H9 (cell line): ENCODE measurements at regions not wholly inside any gene's neighbourhood (a gene's known extent, or its start where the extent isn't known, plus 50 kb on each side); places are given as distances from the start of the nearest gene placed in this dataset.

Experiments used
- DNase-seq: peaks from one replicate; pipeline ENCODE4 v3.0.0-alpha.2; 2017
- H2AFZ ChIP-seq: one replicate; pipeline ENCODE4 v1.6.1; 2013; ENCODE audit warnings: mild to moderate bottlenecking, low read length, control low read depth, moderate library complexity
- H2AK5ac ChIP-seq: 2 replicates; pipeline ENCODE4 v1.6.1; 2013; ENCODE audit warnings: low read length, control low read depth, mixed read lengths; ENCODE audit not compliant: insufficient read length
- H2BK120ac ChIP-seq: one replicate; pipeline ENCODE4 v1.6.1; 2013; ENCODE audit warnings: low read depth, mild to moderate bottlenecking, low read length, control low read depth, inconsistent platforms; ENCODE audit not compliant: poor library complexity, severe bottlenecking
- H2BK12ac ChIP-seq: 2 replicates; pipeline ENCODE4 v1.6.1; 2013; ENCODE audit warnings: low read length, control low read depth, mixed read lengths, low read depth; ENCODE audit not compliant: insufficient read length
- H2BK15ac ChIP-seq: 2 replicates; pipeline ENCODE4 v1.6.1; 2013; ENCODE audit warnings: low read depth, low read length, control low read depth
- H2BK20ac ChIP-seq: one replicate; pipeline ENCODE4 v1.6.1; 2013; ENCODE audit warnings: low read depth, mild to moderate bottlenecking, low read length, control low read depth, inconsistent platforms; ENCODE audit not compliant: poor library complexity, severe bottlenecking
- H2BK5ac ChIP-seq: 2 replicates; pipeline ENCODE4 v1.6.1; 2013; ENCODE audit warnings: low read length, control low read depth, mixed read lengths; ENCODE audit not compliant: insufficient read length
- H3K14ac ChIP-seq: 2 replicates; pipeline ENCODE4 v1.6.1; 2013; ENCODE audit warnings: low read length, control low read depth; ENCODE audit not compliant: insufficient read depth
- H3K18ac ChIP-seq: 2 replicates; pipeline ENCODE4 v1.6.1; 2013; ENCODE audit warnings: low read depth, mild to moderate bottlenecking, mixed read lengths, low read length, control low read depth; ENCODE audit not compliant: insufficient read length
- H3K23ac ChIP-seq: 2 replicates; pipeline ENCODE4 v1.6.1; 2013; ENCODE audit warnings: low read length, control low read depth, mixed read lengths, low read depth; ENCODE audit not compliant: insufficient read length
- H3K23me2 ChIP-seq: 2 replicates; pipeline ENCODE4 v1.6.1; 2013; ENCODE audit warnings: low read depth, mild to moderate bottlenecking, mixed read lengths, low read length, control low read depth; ENCODE audit not compliant: insufficient read length, poor library complexity, severe bottlenecking
- H3K27ac ChIP-seq: 2 replicates; pipeline ENCODE4 v1.5.1; 2013; ENCODE audit warnings: low read length, control low read depth, mixed read lengths, low read depth; ENCODE audit not compliant: insufficient read length
- H3K27me3 ChIP-seq: 2 replicates; pipeline ENCODE4 v1.6.1; 2013; ENCODE audit warnings: low read length, control low read depth, inconsistent platforms; ENCODE audit not compliant: insufficient read depth
- H3K4ac ChIP-seq: 2 replicates; pipeline ENCODE4 v1.6.1; 2013; ENCODE audit warnings: low read depth, mild to moderate bottlenecking, control low read depth, inconsistent platforms, low read length, moderate library complexity
- H3K4me1 ChIP-seq: 2 replicates; pipeline ENCODE4 v1.6.1; 2013; ENCODE audit warnings: low read length, control low read depth, inconsistent platforms; ENCODE audit not compliant: insufficient read depth
- H3K4me2 ChIP-seq: 2 replicates; pipeline ENCODE4 v1.6.1; 2013; ENCODE audit warnings: low read length, control low read depth, mixed read lengths; ENCODE audit not compliant: insufficient read length, insufficient read depth
- H3K56ac ChIP-seq: 2 replicates; pipeline ENCODE4 v1.6.1; 2013; ENCODE audit warnings: low read depth, mild to moderate bottlenecking, mixed read lengths, low read length, control low read depth; ENCODE audit not compliant: insufficient read length
- H3K79me1 ChIP-seq: 2 replicates; pipeline ENCODE4 v1.6.1; 2013; ENCODE audit warnings: low read depth, mild to moderate bottlenecking, moderate library complexity, low read length, control low read depth, inconsistent platforms; ENCODE audit not compliant: insufficient read depth, poor library complexity, severe bottlenecking
- H3K79me2 ChIP-seq: 2 replicates; pipeline ENCODE4 v1.6.1; 2013; ENCODE audit warnings: low read length, control low read depth, inconsistent platforms; ENCODE audit not compliant: insufficient read depth
- H3K9ac ChIP-seq: 2 replicates; pipeline ENCODE4 v1.6.1; 2013; ENCODE audit warnings: low read length, control low read depth, mixed read lengths; ENCODE audit not compliant: insufficient read length; ENCODE audit errors: extremely low read depth
- H3K9me3 ChIP-seq: one replicate; pipeline ENCODE4 v1.6.1; 2013; ENCODE audit warnings: low read depth, low read length, inconsistent platforms; ENCODE audit not compliant: control insufficient read depth
- H3T11ph ChIP-seq: one replicate; pipeline ENCODE4 v1.6.1; 2013; ENCODE audit warnings: mild to moderate bottlenecking, low read length, control low read depth, inconsistent platforms
- H4K20me1 ChIP-seq: one replicate; pipeline ENCODE4 v1.6.1; 2013; ENCODE audit not compliant: control insufficient read depth, insufficient read length, insufficient read depth
- H4K5ac ChIP-seq: 2 replicates; pipeline ENCODE4 v1.6.1; 2013; ENCODE audit warnings: low read depth, mild to moderate bottlenecking, mixed read lengths, low read length, control low read depth; ENCODE audit not compliant: insufficient read length
- H4K8ac ChIP-seq: replicated peaks from 2 replicates; pipeline ENCODE4 v1.6.1; 2013; ENCODE audit warnings: low read length, control low read depth, mixed read lengths, low read depth; ENCODE audit not compliant: insufficient read length
- H4K91ac ChIP-seq: 2 replicates; pipeline ENCODE4 v1.6.1; 2013; ENCODE audit warnings: low read depth, mild to moderate bottlenecking, moderate library complexity, mixed read lengths, low read length, control low read depth; ENCODE audit not compliant: insufficient read length
- H3K27ac Mint-ChIP-seq, 3 experiments: 2 replicates in 2 of 3; 3 replicates in 1 of 3; pipeline ENCODE4 v1.8.0; 2020 to 2021; ENCODE audit warnings: mixed read lengths in 3 of 3, mild to moderate bottlenecking in 1 of 3, moderate library complexity in 1 of 3
- H3K27me3 Mint-ChIP-seq: 2 replicates; pipeline ENCODE4 v1.8.0; 2021; ENCODE audit warnings: low read depth, mild to moderate bottlenecking, moderate library complexity, mixed read lengths
- H3K36me3 Mint-ChIP-seq, 3 experiments: 2 replicates in 2 of 3; 3 replicates in 1 of 3; pipeline ENCODE4 v1.8.0; 2020 to 2021; ENCODE audit warnings: low read depth in 3 of 3, mixed read lengths in 3 of 3; ENCODE audit not compliant: insufficient read depth in 1 of 3
- H3K4me1 Mint-ChIP-seq, 2 experiments: 2 replicates each; pipeline ENCODE4 v1.8.0; 2020; ENCODE audit warnings: mixed read lengths in 2 of 2
- H3K4me3 Mint-ChIP-seq, 2 experiments: 2 replicates in 1 of 2; 3 replicates in 1 of 2; pipeline ENCODE4 v1.8.0; 2020 to 2021; ENCODE audit warnings: mild to moderate bottlenecking in 2 of 2, mixed read lengths in 2 of 2, moderate library complexity in 1 of 2
- H3K9me3 Mint-ChIP-seq, 2 experiments: 2 replicates in 1 of 2; 3 replicates in 1 of 2; pipeline ENCODE4 v1.8.0; 2020; ENCODE audit warnings: mild to moderate bottlenecking in 2 of 2, mixed read lengths in 2 of 2, moderate library complexity in 1 of 2
- WGBS: extraction: QIAGEN DNeasy Blood & Tissue Kit; methylation state at CpG from one replicate; pipeline ENCODE4 v1.1.7; 2013; ENCODE audit warnings: missing lambda C conversion rate, low lambda C conversion rate, mixed read lengths; ENCODE audit not compliant: insufficient read length; ENCODE audit errors: extremely low coverage; 5-methylcytosine and 5-hydroxymethylcytosine counted together
- TF ChIP-seq, protein P1 (sequence below): fragments of 200-600 bp; sonication (generic); conservative IDR thresholded peaks from 3 replicates; pipeline ENCODE4 v1.8.0; 2021; ENCODE audit warnings: antibody characterized with exemption, mild to moderate bottlenecking

DNA sequence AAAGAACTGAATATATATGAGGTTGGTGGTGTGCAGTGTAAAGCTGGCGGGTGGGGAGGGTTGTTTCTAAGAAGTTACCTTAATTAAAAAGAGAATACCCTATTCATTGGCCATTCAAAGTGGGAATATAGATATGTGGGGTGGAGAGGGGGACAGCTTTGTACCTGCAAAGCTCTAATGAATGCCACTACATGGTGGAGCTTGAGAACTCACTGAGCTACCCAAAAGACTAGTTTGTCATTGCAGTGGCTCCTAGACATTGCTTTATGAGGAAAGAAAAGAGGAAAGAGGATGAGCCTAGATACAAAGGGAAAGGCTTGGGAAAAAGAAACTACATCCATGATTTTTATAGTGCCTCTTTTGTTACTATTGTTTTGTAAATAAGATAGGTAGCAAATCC, 209.9 kb upstream of the SPRY1 start:
- TF ChIP-seq, protein P1, sequence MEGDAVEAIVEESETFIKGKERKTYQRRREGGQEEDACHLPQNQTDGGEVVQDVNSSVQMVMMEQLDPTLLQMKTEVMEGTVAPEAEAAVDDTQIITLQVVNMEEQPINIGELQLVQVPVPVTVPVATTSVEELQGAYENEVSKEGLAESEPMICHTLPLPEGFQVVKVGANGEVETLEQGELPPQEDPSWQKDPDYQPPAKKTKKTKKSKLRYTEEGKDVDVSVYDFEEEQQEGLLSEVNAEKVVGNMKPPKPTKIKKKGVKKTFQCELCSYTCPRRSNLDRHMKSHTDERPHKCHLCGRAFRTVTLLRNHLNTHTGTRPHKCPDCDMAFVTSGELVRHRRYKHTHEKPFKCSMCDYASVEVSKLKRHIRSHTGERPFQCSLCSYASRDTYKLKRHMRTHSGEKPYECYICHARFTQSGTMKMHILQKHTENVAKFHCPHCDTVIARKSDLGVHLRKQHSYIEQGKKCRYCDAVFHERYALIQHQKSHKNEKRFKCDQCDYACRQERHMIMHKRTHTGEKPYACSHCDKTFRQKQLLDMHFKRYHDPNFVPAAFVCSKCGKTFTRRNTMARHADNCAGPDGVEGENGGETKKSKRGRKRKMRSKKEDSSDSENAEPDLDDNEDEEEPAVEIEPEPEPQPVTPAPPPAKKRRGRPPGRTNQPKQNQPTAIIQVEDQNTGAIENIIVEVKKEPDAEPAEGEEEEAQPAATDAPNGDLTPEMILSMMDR: no peak
- no peak overlapping the region for H4K5ac ChIP-seq
- H3K4me1 Mint-ChIP-seq: peaks cover 9 to 10% of the 10 kb centered on the region in 2 experiments
- H3K36me3 Mint-ChIP-seq: no peaks in the 10 kb centered on the region
- H3K56ac ChIP-seq: no peak overlapping the region
- WGBS: no CpG with 5 or more reads among the region's 1 CpG
- H3K27me3 Mint-ChIP-seq: no peaks in the 10 kb centered on the region
- no peak overlapping the region for H4K8ac ChIP-seq
- H3K4ac ChIP-seq: no peak overlapping the region
- no peak overlapping the region for H2BK120ac ChIP-seq
- peak overlapping the region in 1 of 3 experiments; percentile 75; a peak in 3 of 7 replicates for H3K27ac Mint-ChIP-seq
- no peak overlapping the region for H3K23ac ChIP-seq
- no peak overlapping the region for H2BK12ac ChIP-seq
- H4K91ac ChIP-seq: no peak overlapping the region
- H3K9ac ChIP-seq: no peak overlapping the region
- no peak overlapping the region for H3K27ac ChIP-seq
- H3K79me2 ChIP-seq: no peaks in the 10 kb centered on the region
- H3K4me1 ChIP-seq: 0 out of 2 replicates have a peak, but pooled peaks cover 2% of the 10 kb centered on the region
- no peak overlapping the region for H3K4me3 Mint-ChIP-seq
- H2AFZ ChIP-seq: no peak overlapping the region
- no peak overlapping the region for H2BK15ac ChIP-seq
- no peak overlapping the region for H3K18ac ChIP-seq
- no peak overlapping the region for H3K4me2 ChIP-seq
- H2BK20ac ChIP-seq: no peak overlapping the region
- no peaks in the 10 kb centered on the region for H3K9me3 ChIP-seq
- no peak overlapping the region for H2BK5ac ChIP-seq
- no peaks in the 10 kb centered on the region for H4K20me1 ChIP-seq
- no peak overlapping the region for H2AK5ac ChIP-seq
- H3K79me1 ChIP-seq: no peaks in the 10 kb centered on the region
- no peaks in the 10 kb centered on the region for H3K9me3 Mint-ChIP-seq
- no peaks in the 10 kb centered on the region for H3K27me3 ChIP-seq
- H3K23me2 ChIP-seq: no peaks in the 10 kb centered on the region
- no peak overlapping the region for H3T11ph ChIP-seq
- H3K14ac ChIP-seq: no peak overlapping the region
- no peak for DNase-seq
